ENCODE measurements at regions not wholly inside any gene's neighbourhood (a gene's known extent, or its start where the extent isn't known, plus 50 kb on each side); places are given as distances from the start of the nearest gene placed in this dataset.
"Not testable (repeated sequence)": the region's sequence is repeated elsewhere in the genome, so short reads cannot be mapped to it uniquely, and the experiment has no call there.

DNA sequence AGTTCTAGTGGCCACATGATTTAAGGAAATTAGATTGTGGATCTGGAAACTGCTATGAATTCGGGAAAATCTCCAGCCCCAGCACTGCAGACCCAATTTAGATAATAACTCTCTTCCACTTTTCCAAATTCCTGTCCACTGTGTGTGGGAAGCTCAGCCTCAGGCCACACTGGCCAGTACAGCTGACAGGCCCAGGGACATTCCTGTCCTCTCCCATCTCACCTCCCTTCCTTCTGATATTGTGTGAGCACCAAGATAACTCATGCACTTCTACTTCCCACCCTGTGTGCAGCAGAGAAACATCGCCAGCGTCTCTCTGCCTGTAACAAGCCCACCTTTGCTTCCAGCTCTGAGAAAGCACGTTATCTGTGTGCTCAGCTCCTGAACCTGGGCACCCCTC is 145.1 kb upstream of the RREB1 start:
- TF ChIP-seq, protein P1, sequence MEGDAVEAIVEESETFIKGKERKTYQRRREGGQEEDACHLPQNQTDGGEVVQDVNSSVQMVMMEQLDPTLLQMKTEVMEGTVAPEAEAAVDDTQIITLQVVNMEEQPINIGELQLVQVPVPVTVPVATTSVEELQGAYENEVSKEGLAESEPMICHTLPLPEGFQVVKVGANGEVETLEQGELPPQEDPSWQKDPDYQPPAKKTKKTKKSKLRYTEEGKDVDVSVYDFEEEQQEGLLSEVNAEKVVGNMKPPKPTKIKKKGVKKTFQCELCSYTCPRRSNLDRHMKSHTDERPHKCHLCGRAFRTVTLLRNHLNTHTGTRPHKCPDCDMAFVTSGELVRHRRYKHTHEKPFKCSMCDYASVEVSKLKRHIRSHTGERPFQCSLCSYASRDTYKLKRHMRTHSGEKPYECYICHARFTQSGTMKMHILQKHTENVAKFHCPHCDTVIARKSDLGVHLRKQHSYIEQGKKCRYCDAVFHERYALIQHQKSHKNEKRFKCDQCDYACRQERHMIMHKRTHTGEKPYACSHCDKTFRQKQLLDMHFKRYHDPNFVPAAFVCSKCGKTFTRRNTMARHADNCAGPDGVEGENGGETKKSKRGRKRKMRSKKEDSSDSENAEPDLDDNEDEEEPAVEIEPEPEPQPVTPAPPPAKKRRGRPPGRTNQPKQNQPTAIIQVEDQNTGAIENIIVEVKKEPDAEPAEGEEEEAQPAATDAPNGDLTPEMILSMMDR (IDR thresholded peaks at IDR 0.05; ENCODE audit: low read depth, low read length, missing control alignments): no peak
- H3K4me3 ChIP-seq (ENCODE audit: low read depth, low read length): no peak overlapping the region
- no peak for DNase-seq (ENCODE audit: low read depth)

DNA sequence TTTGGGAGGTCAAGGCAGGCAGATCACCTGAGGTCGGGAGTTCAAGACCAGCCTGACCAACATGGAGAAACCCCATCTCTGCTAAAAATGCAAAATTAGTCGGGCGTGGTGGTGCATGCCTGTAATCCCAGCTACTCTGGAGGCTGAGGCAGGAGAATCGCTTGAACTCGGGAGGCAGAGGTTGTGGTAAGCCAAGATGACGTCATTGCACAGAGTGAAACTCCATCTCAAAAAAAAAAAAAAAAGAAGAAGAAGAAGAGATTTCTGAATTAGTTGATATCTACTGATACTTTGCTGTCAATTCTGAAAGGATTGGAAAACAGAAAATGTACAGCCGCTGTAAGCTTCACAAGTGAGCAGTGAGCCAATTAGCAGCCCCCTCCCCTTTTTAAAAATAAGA is 144.4 kb upstream of the RREB1 start:
- DNase-seq (ENCODE audit: low read depth); H3K4me3 ChIP-seq (ENCODE audit: low read depth, low read length): not testable (repeated sequence)

DNA sequence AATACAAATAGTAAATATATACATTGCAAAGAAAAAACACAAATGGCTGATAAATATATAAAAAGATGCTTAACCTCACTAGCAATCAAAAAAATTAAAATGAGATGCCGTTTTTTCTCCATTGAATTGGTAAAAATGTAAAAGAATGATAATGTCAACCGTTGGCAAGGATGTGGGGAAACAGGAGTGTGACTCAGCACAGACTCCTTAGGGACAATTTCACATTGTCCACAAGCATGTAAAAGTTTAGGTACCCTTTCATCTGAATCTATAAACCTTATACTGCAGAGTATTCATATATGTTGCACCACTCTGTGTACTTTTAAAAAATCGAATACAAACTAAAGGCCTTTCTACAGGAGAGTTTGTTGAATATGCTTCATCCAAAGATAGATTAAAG is 143.1 kb upstream of the RREB1 start:
- DNase-seq (ENCODE audit: low read depth): no peak
- H3K4me3 ChIP-seq (ENCODE audit: low read depth, low read length): no peak overlapping the region
- TF ChIP-seq, protein P1 (IDR thresholded peaks at IDR 0.05; ENCODE audit: low read depth, low read length, missing control alignments): no peak

DNA sequence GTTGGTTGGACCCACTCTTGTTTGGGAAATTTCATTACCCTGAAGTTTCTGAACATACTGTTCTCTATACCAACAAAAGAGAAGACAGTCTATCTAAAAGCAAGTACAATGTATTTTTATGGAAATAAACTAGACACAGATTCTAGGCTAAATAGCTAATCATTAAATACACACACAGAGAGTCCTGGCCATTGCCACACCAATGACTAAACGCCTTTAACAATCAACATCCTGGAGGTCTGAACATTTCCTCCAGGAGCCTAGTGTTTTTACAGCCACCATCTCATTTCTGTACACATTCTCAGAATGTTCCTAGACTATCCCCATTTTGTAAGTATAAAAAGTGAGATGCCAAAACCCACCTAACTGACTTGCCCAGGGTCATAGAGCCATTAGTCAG is 141.6 kb upstream of the RREB1 start:
- DNase-seq (ENCODE audit: low read depth): no peak
- H3K4me3 ChIP-seq (ENCODE audit: low read depth, low read length): no peak overlapping the region
- TF ChIP-seq, protein P1 (IDR thresholded peaks at IDR 0.05; ENCODE audit: low read depth, low read length, missing control alignments): no peak

DNA sequence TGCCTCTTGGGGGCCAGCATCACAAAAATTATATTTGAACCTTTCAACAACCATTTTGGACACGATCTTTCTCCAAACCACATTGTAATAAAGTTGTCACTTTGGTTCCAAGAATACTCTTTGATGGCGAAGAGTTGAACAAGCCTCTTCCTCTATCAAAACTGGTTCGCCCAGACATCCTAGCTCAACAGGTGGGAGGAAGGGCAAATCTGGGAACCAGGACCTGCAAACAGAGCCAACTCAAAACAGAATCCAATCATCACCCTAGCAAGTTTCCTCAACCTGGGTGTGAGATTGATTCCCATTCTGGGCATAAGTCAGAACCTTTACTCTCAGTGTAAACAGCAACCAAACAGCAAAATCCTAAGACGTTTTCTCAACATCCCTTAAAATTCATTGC is 141.2 kb upstream of the RREB1 start:
- TF ChIP-seq, protein P1 (IDR thresholded peaks at IDR 0.05; ENCODE audit: low read depth, low read length, missing control alignments): no peak

DNA sequence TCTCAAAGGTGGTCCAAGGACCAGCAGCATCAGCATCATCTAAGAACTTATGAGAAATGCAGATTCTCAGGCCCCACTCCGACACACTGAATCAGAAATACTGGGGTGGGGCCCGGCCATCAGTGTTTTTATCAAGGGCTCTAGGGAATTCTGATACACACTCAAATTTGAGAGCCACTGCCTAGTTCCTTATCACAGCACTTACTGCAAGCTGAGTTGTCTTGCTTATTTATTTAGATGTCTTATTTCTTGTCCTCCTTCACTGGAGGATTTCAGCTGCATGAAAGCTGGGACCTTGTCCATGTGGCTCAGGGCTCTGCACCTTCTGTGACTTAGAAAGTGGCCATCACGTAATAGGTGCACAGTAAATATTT is 139.4 kb upstream of the RREB1 start:
- no peak for DNase-seq (ENCODE audit: low read depth)
- no peak overlapping the region for H3K4me3 ChIP-seq (ENCODE audit: low read depth, low read length)
- TF ChIP-seq, protein P1 (IDR thresholded peaks at IDR 0.05; ENCODE audit: low read depth, low read length, missing control alignments): no peak

More for the DNA sequence above, 141.2 kb upstream of the RREB1 start:
- no peak for DNase-seq (ENCODE audit: low read depth)
- no peak overlapping the region for H3K4me3 ChIP-seq (ENCODE audit: low read depth, low read length)

DNA sequence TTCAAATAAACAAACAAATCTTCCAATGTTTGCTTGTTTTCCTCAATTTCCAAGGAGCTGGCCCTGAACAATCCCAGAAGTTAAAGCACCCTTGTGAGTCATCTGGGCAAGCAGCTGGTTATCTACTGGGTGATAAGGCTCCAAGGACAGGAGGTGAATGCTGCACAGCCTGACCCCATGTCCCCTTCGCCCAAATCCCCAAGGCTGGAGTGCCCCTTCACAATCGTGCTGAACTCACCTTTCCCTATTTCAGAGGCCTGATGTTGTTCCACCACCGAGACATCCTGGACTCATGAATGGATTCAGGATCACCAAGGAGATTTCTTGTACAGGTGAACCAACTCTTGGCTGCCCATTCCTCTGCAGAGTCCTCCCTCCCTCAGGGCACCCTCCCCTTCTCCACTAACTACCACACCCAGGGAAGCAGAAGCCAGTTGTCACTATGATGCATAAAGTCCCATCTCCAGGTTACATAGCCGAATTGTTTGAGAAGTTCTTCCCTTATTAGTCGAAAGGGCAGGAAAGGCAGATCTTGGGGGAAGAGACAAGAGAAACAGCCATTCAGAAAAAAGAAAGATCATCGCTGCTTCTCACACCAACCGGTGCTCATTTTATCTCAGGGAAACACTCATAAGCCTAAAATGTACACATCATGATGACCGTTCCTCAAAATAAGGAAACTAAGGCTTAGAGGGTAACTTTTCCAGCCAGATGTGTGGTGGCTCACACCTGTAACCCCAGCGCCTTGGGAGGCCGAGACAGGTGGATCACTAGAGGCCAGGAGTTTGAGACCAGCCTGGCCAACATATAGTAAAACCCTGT is 138.8 kb upstream of the RREB1 start:
- H3K4me3 ChIP-seq (ENCODE audit: low read depth, low read length): no peak overlapping the region
- DNase-seq (ENCODE audit: low read depth): no peak
- TF ChIP-seq, protein P1 (IDR thresholded peaks at IDR 0.05; ENCODE audit: low read depth, low read length, missing control alignments): no peak
